GM10248 (cell line): ENCODE measurements at regions not wholly inside any gene's neighbourhood (a gene's known extent, or its start where the extent isn't known, plus 50 kb on each side); places are given as distances from the start of the nearest gene placed in this dataset.

Experiments
- CTCF ChIA-PET: fragments of 300-600 bp; sonication (Branson Sonifier 250); formaldehyde crosslinking; extraction: SDS; loops from one replicate; lab custom pipeline; 2021; ENCODE audit warnings: antibody characterized with exemption; lab: Yijun Ruan, JAX
- POLR2A ChIA-PET: fragments of 350-650 bp; sonication (Branson Sonifier 250); formaldehyde crosslinking; extraction: SDS; loops from one replicate; lab custom pipeline; 2020; ENCODE audit warnings: antibody characterized with exemption; lab: Yijun Ruan, JAX
- DNase-seq: peaks from one replicate; pipeline ENCODE4 v3.0.0; 2012; ENCODE audit errors: extremely low spot score
- TF ChIP-seq, protein P1 (sequence below): IDR thresholded peaks from 2 replicates; pipeline ENCODE4 v1.5.1; 2012; ENCODE audit warnings: mild to moderate bottlenecking, low read depth; ENCODE audit errors: extremely low read depth, missing control alignments, control extremely low read depth

DNA sequence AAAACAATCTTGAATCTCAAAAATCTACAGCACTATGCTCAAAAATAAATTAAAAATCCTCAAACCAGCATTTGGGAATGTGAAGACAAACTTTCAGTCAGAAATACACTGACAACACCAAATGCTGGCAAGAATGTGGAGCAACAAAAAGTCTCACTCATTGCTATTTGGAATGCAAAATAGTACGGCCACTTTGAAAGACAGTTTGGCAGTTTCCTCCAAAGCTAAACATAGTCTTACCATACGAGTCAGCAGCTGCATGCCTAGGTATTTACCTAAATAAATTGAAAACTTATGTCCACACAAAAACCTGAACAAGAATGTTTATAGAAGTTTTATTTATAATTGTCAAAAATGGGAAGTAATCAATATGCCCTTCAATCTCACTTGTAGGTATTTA is 904.2 kb upstream of the LRRC4C start:
- no peak for DNase-seq
- POLR2A ChIA-PET: no interaction called here
- TF ChIP-seq, protein P1, sequence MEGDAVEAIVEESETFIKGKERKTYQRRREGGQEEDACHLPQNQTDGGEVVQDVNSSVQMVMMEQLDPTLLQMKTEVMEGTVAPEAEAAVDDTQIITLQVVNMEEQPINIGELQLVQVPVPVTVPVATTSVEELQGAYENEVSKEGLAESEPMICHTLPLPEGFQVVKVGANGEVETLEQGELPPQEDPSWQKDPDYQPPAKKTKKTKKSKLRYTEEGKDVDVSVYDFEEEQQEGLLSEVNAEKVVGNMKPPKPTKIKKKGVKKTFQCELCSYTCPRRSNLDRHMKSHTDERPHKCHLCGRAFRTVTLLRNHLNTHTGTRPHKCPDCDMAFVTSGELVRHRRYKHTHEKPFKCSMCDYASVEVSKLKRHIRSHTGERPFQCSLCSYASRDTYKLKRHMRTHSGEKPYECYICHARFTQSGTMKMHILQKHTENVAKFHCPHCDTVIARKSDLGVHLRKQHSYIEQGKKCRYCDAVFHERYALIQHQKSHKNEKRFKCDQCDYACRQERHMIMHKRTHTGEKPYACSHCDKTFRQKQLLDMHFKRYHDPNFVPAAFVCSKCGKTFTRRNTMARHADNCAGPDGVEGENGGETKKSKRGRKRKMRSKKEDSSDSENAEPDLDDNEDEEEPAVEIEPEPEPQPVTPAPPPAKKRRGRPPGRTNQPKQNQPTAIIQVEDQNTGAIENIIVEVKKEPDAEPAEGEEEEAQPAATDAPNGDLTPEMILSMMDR: no peak
- CTCF ChIA-PET: no interaction called here

DNA sequence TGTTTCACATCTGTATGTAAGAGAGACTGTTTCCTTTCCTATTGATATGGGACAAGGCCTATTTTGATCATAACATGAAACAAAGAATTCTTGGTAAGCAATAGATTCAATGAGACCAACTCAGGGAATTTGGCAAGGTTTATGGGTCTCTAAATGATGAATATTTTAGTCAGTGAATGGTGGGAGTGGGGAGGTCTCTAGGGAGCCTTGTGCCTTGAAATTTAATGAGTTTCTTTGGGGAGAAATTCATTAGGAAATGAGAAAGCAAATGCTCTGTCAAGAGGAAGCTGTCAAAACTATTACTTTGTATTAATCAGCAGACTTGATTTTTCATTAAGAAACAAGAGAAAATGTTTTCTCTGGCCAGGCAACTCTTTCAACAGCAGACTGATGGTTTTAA is 921.7 kb upstream of the API5 start:
- ChIA-PET POLR2A (no interaction called here), CTCF (no interaction called here)
- no peak for DNase-seq
- TF ChIP-seq, protein P1: no peak

DNA sequence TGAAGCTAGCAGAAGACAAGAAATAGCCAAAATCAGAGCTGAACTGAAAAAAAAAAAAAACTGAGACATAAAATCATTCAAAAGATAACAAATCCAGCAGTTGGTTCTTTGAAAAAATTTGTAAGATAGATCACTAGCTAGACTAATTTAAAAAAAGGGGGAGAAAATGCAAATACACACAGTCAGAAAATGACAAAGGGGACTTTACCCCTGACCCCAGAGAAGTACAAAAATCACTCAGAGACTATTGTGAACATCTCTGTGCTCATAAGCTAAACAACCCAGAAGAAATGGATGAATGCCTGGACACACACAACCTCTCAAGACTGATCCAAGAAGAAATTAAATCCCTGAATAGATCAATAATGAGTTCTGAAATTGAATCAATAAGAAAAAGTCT is 914.3 kb upstream of the API5 start:
- POLR2A ChIA-PET: no interaction called here
- DNase-seq: no peak
- CTCF ChIA-PET: no interaction called here
- TF ChIP-seq, protein P1: no peak

DNA sequence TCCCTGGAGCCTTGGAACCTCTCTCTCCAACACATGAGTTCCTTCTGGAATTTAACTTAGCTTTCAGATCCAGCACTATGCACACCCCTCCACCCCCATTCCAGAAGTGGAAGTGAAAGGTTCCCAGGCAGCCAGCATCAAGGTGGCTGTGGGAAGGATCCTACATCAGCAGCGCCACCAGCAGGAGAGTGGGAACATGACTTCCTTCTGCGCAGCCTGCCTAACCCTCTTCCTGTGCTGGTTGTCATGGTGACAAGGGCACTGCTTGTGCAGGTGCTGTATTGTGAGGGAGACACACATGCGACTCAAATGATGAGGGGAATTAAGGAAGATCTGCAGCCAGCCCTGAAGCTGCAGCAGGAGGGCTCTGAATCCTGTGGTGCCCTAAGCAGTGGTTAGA is 904.5 kb upstream of the API5 start:
- TF ChIP-seq, protein P1: no peak
- DNase-seq: no peak
- CTCF ChIA-PET: interaction anchor here (1.0 kb wide), 1 partner anchor 9 kb away, joined by 3 read pairs; no protein-coding TSS in a partner anchor
- POLR2A ChIA-PET: no interaction called here

DNA sequence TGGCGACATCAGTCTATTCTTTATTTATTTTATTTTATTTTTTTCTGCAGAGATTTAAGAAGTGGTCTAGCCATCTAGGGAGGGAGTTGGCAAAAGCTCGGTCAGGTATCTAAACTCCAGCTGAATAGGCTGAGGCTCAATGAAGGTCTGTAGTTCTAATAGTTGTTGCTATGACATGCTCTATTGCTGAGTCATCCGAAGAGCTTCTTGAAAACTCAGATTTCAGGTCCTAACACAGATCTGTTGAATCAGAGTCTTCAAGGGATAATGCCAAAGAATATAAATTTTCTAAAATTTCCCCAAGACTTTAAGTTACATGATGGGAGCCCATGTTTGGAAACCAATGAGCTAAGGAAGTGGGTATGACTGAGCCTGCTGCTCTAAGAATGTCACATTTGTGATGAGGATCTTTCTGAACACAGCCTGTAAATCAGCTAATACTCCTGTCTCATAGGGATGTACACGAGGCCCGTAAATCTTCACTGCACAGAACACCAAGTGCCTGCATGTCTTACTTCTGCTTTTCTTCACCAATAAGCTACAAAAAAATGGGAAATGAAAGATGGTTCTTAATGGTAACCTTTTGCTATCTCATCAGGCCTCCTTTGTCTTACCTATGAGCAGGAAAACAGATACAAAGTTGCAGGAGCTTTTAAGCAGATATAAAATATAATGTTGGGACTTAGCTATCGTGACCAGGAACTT is 901.4 kb upstream of the API5 start:
- CTCF ChIA-PET: interaction anchor here (0.8 to 1.3 kb wide), 2 partner anchors 8 to 133 kb away, joined by 3 read pairs; no protein-coding TSS in a partner anchor
- POLR2A ChIA-PET: no interaction called here
- peak; percentile 3 for DNase-seq
- TF ChIP-seq, protein P1: no peak

DNA sequence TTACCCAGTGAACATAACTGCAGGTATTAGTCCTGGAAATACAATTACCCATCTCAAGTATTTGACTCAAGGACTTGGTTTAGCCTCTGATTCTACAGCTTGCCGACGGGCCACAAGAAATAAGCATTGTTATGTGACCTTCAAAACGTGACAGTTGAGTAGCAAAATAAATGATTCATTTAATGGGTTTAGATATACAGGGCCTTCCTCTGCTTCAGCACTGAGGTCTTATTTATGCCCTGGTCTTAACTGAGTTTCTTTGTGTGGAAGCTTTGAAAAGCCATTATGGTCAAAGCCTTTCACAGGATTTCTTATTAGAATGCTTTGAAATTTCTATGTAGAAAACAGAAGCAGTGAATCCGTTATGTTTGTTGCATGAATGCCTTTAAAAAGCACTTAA is 899.2 kb upstream of the API5 start:
- no peak for DNase-seq
- ChIA-PET CTCF (interaction anchor here (0.9 kb wide), 1 partner anchor 14 kb away, joined by 3 read pairs; no protein-coding TSS in a partner anchor), POLR2A (no interaction called here)
- TF ChIP-seq, protein P1: no peak
